Activated CD4-positive, alpha-beta T cell treated with anti-CD3 and anti-CD28 coated beads, Interleukin-2, amount 10 ng/mL, durations not matched to agents 7 days and 5 days (primary cell): ENCODE measurements at regions not wholly inside any gene's neighbourhood (a gene's known extent, or its start where the extent isn't known, plus 50 kb on each side); places are given as distances from the start of the nearest gene placed in this dataset.
"Not testable (repeated sequence)": the region's sequence is repeated elsewhere in the genome, so short reads cannot be mapped to it uniquely, and the experiment has no call there.

Experiments used
- CTCF ChIA-PET: fragments of 350-600 bp; sonication (Branson Sonifier 250); formaldehyde crosslinking; loops from one replicate; lab custom pipeline; 2021; ENCODE audit warnings: antibody characterized with exemption; lab: Charles Lee
- POLR2A ChIA-PET: fragments of 350-600 bp; sonication (Branson Sonifier 250); formaldehyde crosslinking; loops from one replicate; lab custom pipeline; 2021; ENCODE audit warnings: antibody characterized with exemption; lab: Charles Lee
- DNase-seq: peaks from one replicate; pipeline ENCODE4 v3.0.0-alpha.2; 2020
- H3K27ac Mint-ChIP-seq: one replicate; pipeline ENCODE4 v1.8.0; 2021; ENCODE audit warnings: mild to moderate bottlenecking, moderate library complexity, mixed read lengths
- H3K27me3 Mint-ChIP-seq: one replicate; pipeline ENCODE4 v1.8.0; 2021; ENCODE audit warnings: mixed read lengths
- H3K36me3 Mint-ChIP-seq: one replicate; pipeline ENCODE4 v1.8.0; 2021; ENCODE audit warnings: low read depth, mixed read lengths
- H3K4me1 Mint-ChIP-seq: one replicate; pipeline ENCODE4 v1.8.0; 2021; ENCODE audit warnings: mixed read lengths
- H3K4me3 Mint-ChIP-seq: one replicate; pipeline ENCODE4 v1.8.0; 2021; ENCODE audit warnings: mild to moderate bottlenecking, moderate library complexity, mixed read lengths
- H3K9me3 Mint-ChIP-seq: one replicate; pipeline ENCODE4 v1.8.0; 2021; ENCODE audit warnings: mixed read lengths

DNA sequence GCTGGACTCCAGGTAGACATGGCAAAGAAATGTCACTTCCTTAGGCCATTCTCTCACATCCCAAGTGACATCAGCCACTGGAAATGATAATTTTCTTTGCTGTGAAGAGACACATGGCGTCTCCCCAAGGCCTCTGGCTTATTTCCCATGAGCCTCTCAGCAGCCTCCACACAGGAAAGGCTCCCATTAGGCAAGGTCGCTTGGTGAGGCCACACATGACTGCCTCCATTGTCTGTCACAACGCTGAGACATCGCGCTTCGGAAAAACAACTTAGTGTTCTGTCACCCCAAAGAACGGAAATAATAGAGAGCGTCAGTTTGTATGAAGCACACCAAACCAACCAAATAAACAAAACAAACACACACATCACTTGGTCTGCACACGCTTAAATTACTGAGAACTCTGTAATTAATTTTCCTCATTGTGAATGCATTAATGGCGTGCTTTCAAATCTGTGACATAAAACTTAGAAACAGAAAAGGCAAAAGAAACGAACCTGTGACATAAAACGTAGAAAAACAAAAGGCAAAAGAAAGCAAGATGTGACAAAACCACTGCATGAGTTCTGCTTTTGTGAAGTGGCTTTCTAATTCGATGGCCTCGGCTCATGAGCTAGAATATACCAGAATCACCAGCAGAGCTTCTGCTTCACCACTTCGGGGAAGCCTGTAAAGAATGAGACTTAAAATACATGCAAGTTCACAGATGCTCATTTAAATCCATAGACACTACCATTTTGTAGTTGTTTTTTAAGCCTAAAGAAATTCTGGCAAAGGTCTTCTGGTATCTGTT lies 404.2 kb upstream of the SGCG start:
- H3K27me3 Mint-ChIP-seq = no peaks in the 10 kb centered on the region
- H3K27ac Mint-ChIP-seq = no peak overlapping the region
- DNase-seq = no peak
- H3K36me3 Mint-ChIP-seq = no peaks in the 10 kb centered on the region
- H3K9me3 Mint-ChIP-seq = no peaks in the 10 kb centered on the region
- CTCF ChIA-PET = no interaction called here
- H3K4me3 Mint-ChIP-seq = no peak overlapping the region
- H3K4me1 Mint-ChIP-seq = no peaks in the 10 kb centered on the region
- POLR2A ChIA-PET = no interaction called here

- POLR2A ChIA-PET = no interaction called here
- no peak for DNase-seq
- Mint-ChIP-seq H3K36me3 (no peaks in the 10 kb centered on the region), H3K27me3 (no peaks in the 10 kb centered on the region), H3K4me1 (no peaks in the 10 kb centered on the region), H3K4me3 (no peak overlapping the region), H3K27ac (no peak overlapping the region), H3K9me3 (no peaks in the 10 kb centered on the region)
- CTCF ChIA-PET = no interaction called here
These were observed 403.6 kb upstream of the SGCG start for GRCh38 chr13:22777207-22777606.

GRCh38 chr13:22789027-22789593 lies 391.7 kb upstream of the SGCG start:
- Mint-ChIP-seq H3K36me3 (no peaks in the 10 kb centered on the region), H3K9me3 (no peaks in the 10 kb centered on the region), H3K27me3 (no peaks in the 10 kb centered on the region), H3K4me3 (no peak overlapping the region), H3K4me1 (no peaks in the 10 kb centered on the region), H3K27ac (no peak overlapping the region)
- no peak for DNase-seq
- POLR2A ChIA-PET = no interaction called here
- CTCF ChIA-PET = no interaction called here

GRCh38 chr13:22789916-22790315 lies 390.9 kb upstream of the SGCG start:
- no peak overlapping the region for H3K27ac Mint-ChIP-seq
- no peak for DNase-seq
- no peaks in the 10 kb centered on the region for H3K4me1 Mint-ChIP-seq
- H3K27me3 Mint-ChIP-seq = no peaks in the 10 kb centered on the region
- H3K9me3 Mint-ChIP-seq = no peaks in the 10 kb centered on the region
- H3K4me3 Mint-ChIP-seq = no peak overlapping the region
- CTCF ChIA-PET = no interaction called here
- no peaks in the 10 kb centered on the region for H3K36me3 Mint-ChIP-seq
- POLR2A ChIA-PET = no interaction called here

GRCh38 chr13:22793598-22794134 lies 387.1 kb upstream of the SGCG start:
- H3K36me3 Mint-ChIP-seq = no peaks in the 10 kb centered on the region
- POLR2A ChIA-PET = no interaction called here
- no peak overlapping the region for H3K4me3 Mint-ChIP-seq
- no peaks in the 10 kb centered on the region for H3K9me3 Mint-ChIP-seq
- DNase-seq = no peak
- H3K4me1 Mint-ChIP-seq = no peaks in the 10 kb centered on the region
- peaks cover 3% of the 10 kb centered on the region for H3K27me3 Mint-ChIP-seq
- no peak overlapping the region for H3K27ac Mint-ChIP-seq
- CTCF ChIA-PET = no interaction called here

DNA sequence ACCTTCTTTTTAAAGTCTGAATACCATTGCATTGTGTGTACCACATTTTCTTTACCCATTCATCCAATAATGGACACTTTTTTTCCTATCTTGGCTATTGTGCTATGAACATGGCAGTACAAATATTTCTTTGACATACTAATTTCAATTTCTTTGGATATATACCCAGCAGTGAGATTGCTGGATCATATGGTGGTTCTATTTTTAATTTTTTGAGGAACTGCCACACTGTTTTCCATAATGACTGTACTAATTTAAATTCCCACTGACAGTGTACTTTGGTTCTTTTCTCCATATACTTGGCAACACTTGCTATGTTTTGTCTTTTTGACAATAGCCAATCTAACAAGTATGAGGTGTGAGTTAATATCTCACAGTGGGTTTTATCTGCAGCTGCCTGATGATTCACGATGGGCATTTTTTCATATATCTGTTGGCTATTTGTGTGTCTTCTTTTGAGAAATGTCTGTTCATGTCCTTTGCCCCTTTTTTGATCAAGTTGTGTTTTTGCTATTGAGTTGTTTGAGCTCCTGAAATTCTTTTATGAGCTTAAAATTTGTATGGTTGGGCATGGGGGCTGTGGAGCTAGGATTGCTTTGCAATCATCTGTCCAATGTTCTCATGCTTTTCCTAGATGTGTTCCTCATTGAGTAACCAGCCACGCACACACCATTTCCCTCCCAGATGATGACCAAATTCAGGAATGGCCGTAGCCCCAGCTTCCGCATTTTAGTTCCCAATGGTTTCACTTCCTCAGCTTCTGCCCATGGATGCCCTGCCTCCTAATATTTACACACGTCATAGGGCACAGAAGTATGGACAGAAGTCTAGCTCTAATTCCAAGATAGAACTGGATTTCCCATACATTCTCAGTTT lies 380.0 kb upstream of the SGCG start:
- H3K27me3 Mint-ChIP-seq = peaks cover 4% of the 10 kb centered on the region
- no peaks in the 10 kb centered on the region for H3K36me3 Mint-ChIP-seq
- no peak overlapping the region for H3K27ac Mint-ChIP-seq
- DNase-seq = no peak
- no peaks in the 10 kb centered on the region for H3K4me1 Mint-ChIP-seq
- no peak overlapping the region for H3K4me3 Mint-ChIP-seq
- H3K9me3 Mint-ChIP-seq = no peaks in the 10 kb centered on the region
- ChIA-PET CTCF (interaction anchor here (1.0 kb wide), 1 partner anchor 14 kb away, joined by 3 read pairs; no protein-coding TSS in a partner anchor), POLR2A (no interaction called here)

GRCh38 chr13:22801402-22802003 lies 379.3 kb upstream of the SGCG start:
- H3K4me1 Mint-ChIP-seq = no peaks in the 10 kb centered on the region
- CTCF ChIA-PET = interaction anchor here (1.0 kb wide), 1 partner anchor 13 kb away, joined by 3 read pairs; no protein-coding TSS in a partner anchor
- H3K36me3 Mint-ChIP-seq = no peaks in the 10 kb centered on the region
- no peak overlapping the region for H3K27ac Mint-ChIP-seq
- POLR2A ChIA-PET = no interaction called here
- no peak overlapping the region for H3K4me3 Mint-ChIP-seq
- peaks cover 4% of the 10 kb centered on the region for H3K27me3 Mint-ChIP-seq
- no peak for DNase-seq
- no peaks in the 10 kb centered on the region for H3K9me3 Mint-ChIP-seq

DNA sequence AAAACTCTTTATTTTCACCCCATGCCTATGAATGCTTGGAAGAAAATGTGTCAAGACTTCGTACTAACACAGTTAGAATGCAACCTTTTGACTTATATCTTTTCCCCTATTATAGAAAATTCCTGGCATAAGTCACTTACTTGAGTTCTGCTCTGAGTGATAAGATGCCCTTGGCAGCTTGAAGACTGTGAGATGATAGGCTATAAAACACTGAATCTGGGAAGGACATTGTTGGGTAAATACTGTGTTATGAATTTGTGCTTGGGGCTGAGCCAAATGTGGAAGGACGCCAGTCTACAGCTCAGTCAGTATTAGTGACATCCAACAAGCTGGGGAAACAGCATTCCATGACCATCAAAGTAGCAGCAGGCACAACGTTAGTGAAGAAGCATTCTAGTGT lies 368.0 kb upstream of the SGCG start:
- Mint-ChIP-seq H3K36me3 (no peaks in the 10 kb centered on the region), H3K27me3 (peaks cover 2% of the 10 kb centered on the region), H3K4me3 (no peak overlapping the region), H3K27ac (no peak overlapping the region), H3K4me1 (no peaks in the 10 kb centered on the region), H3K9me3 (no peaks in the 10 kb centered on the region)
- no peak for DNase-seq
- ChIA-PET CTCF (interaction anchor here (1.5 kb wide), 1 partner anchor 10 kb away, joined by 3 read pairs; no protein-coding TSS in a partner anchor), POLR2A (no interaction called here)

DNA sequence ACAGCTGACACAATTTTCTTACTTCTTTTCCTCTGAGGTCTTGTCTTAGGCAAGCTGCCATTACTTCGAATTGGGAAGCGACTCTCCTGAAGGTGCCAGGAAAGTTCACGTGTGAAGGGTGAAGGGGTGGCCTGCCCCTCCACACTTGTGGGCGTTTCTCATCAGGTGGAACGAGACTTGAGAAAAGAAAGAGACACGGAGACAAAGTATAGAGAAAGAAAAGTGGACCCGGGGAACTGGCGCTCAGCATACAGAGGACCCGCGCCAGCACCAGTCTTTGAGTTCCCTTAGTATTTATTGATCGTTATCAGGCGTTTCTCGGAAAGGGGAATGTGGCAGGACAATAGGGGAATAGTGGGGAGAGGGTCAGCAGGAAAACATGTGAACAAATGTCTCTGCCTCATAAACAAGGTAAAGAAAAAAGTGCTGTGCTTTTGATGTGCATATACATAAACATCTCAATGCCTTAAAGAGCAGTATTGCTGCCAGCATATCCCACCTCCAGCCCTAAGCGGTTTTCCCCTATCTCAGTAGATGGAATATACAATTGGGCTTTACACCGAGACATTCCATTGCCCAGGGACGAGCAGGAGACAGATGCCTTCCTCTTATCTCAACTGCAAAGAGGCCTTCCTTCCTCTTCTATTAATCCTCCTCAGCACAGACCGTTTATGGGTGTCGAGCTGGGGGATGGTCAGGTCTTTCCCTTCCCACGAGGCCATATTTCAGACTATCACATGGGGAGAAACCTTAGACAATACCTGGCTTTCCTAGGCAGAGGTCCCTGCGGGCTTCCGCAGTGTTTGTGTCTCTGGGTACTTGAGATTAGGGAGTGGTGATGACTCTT lies 367.0 kb upstream of the SGCG start:
- H3K36me3 Mint-ChIP-seq, H3K4me1 Mint-ChIP-seq, POLR2A ChIA-PET, H3K9me3 Mint-ChIP-seq, H3K4me3 Mint-ChIP-seq, DNase-seq, H3K27ac Mint-ChIP-seq, H3K27me3 Mint-ChIP-seq: not testable (repeated sequence)
- CTCF ChIA-PET = interaction anchor here (0.9 to 1.5 kb wide), 2 partner anchors 9 to 13 kb away, joined by 3 read pairs; no protein-coding TSS in a partner anchor

DNA sequence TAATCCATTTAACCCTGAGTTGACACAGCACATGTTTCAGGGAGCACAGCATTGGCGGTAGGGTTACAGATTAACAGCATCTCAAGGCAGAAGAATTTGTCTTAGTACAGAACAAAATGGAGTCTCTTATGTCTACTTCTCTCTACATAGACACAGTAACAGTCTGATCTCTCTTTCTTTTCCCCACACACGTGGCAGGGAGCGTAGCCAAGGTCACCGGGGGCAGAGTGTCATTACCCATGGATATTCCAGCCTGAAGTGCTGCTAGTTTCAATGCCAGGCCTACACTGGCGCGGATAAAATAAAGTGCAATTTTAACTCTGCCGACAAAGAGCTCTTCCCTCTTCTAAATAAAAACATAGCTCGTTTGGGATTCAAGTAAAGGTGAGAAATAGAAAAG lies 366.3 kb upstream of the SGCG start:
- H3K36me3 Mint-ChIP-seq, H3K4me1 Mint-ChIP-seq, POLR2A ChIA-PET, DNase-seq, H3K27ac Mint-ChIP-seq, H3K27me3 Mint-ChIP-seq, H3K9me3 Mint-ChIP-seq, H3K4me3 Mint-ChIP-seq: not testable (repeated sequence)
- CTCF ChIA-PET = interaction anchor here (0.6 to 0.9 kb wide), 2 partner anchors 14 to 100 kb away, joined by 3 read pairs; no protein-coding TSS in a partner anchor

DNA sequence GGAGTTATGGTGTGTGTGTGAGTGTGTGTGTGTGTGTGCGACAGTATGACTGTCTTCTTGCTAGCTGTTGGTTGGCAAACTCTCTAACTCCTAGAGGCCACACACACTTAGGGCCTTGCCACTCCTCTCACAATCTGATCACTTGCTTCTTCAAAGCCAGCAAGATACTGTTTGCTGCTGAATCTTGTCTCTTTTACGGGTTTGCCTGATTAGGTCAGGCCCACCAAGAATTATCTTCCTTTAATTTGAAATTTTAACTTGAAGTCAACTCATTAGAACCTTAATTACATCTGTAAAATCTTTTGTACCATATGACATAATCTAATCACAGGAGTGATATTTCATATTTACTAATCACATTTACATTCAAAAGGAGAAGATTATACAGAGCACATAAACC lies 359.2 kb upstream of the SGCG start:
- DNase-seq = no peak
- Mint-ChIP-seq H3K9me3 (no peaks in the 10 kb centered on the region), H3K27ac (no peak overlapping the region), H3K4me1 (no peaks in the 10 kb centered on the region), H3K27me3 (no peaks in the 10 kb centered on the region), H3K4me3 (no peak overlapping the region), H3K36me3 (no peaks in the 10 kb centered on the region)
- CTCF ChIA-PET = no interaction called here
- POLR2A ChIA-PET = no interaction called here

- CTCF ChIA-PET = no interaction called here
- H3K9me3 Mint-ChIP-seq = no peaks in the 10 kb centered on the region
- H3K4me3 Mint-ChIP-seq = no peak overlapping the region
- H3K27me3 Mint-ChIP-seq = no peaks in the 10 kb centered on the region
- no peak for DNase-seq
- POLR2A ChIA-PET = no interaction called here
- H3K4me1 Mint-ChIP-seq = no peaks in the 10 kb centered on the region
- no peak overlapping the region for H3K27ac Mint-ChIP-seq
- no peaks in the 10 kb centered on the region for H3K36me3 Mint-ChIP-seq
These were observed 355.6 kb upstream of the SGCG start for GRCh38 chr13:22825186-22825585.
